ENCODE measurements at regions not wholly inside any gene's neighbourhood (a gene's known extent, or its start where the extent isn't known, plus 50 kb on each side); places are given as distances from the start of the nearest gene placed in this dataset.

- TF ChIP-seq PRDM15 (CRISPR knock-in tag; IDR thresholded peaks at IDR 0.05) (no peak), FOXK1 (CRISPR knock-in tag; IDR thresholded peaks at IDR 0.05) (no peak), IRF2 (CRISPR knock-in tag; IDR thresholded peaks at IDR 0.05; ENCODE audit: borderline replicate concordance, low read depth) (no peak)
Observed at GRCh38 chr5:175211956-175212756, 231.8 kb downstream of the DRD1 start (continued).

GRCh38 chr5:175207321-175208040, 236.5 kb downstream of the DRD1 start:
- Mint-ChIP-seq H3K27me3 (ENCODE audit: low read depth) (no peaks in the 10 kb centered on the region; the same call in none of the 2 replicates), H3K4me1 (peaks cover 11% of the 10 kb centered on the region), H3K27ac (no peak overlapping the region; the same call in 1 of the 2 replicates), H3K36me3 (no peaks in the 10 kb centered on the region), H3K9me3 (0 out of 2 replicates have a peak, but pooled peaks cover 3% of the 10 kb centered on the region), H3K4me3 (no peak overlapping the region)
- ATAC-seq (no peak), DNase-seq (ENCODE audit: low spot score) (no peak)
- POLR2A ChIA-PET = no interaction called here
- CTCF ChIA-PET = no interaction called here
- TF ChIP-seq ZNF281 (CRISPR knock-in tag; IDR thresholded peaks at IDR 0.05) = no peak
- no peak for TF ChIP-seq NR2C2 (CRISPR knock-in tag; IDR thresholded peaks at IDR 0.05)
- no peak for TF ChIP-seq IRF2 (CRISPR knock-in tag; IDR thresholded peaks at IDR 0.05; ENCODE audit: borderline replicate concordance, low read depth)
- no peak for TF ChIP-seq SMAD4 (CRISPR knock-in tag; IDR thresholded peaks at IDR 0.05)
- TF ChIP-seq JAZF1 (CRISPR knock-in tag; IDR thresholded peaks at IDR 0.05) = no peak
- TF ChIP-seq RORB (CRISPR knock-in tag; IDR thresholded peaks at IDR 0.05) = no peak
- TF ChIP-seq ATF6 (CRISPR knock-in tag; IDR thresholded peaks at IDR 0.05) = no peak
- TF ChIP-seq GRHL2 (CRISPR knock-in tag; IDR thresholded peaks at IDR 0.05; ENCODE audit: insufficient replicate concordance, severe bottlenecking) = no peak
- no peak for TF ChIP-seq ATF2 (CRISPR knock-in tag; IDR thresholded peaks at IDR 0.05; ENCODE audit: borderline replicate concordance, low read depth)
- no peak for TF ChIP-seq AFF4 (CRISPR knock-in tag; IDR thresholded peaks at IDR 0.05; ENCODE audit: borderline replicate concordance)
- no peak for TF ChIP-seq EMX1 (CRISPR knock-in tag; IDR thresholded peaks at IDR 0.05)
- TF ChIP-seq E2F5 (CRISPR knock-in tag; IDR thresholded peaks at IDR 0.05) = no peak

Data from WTC11 (cell line).